ENCODE measurements at regions not wholly inside any gene's neighbourhood (a gene's known extent, or its start where the extent isn't known, plus 50 kb on each side); places are given as distances from the start of the nearest gene placed in this dataset.

DNA sequence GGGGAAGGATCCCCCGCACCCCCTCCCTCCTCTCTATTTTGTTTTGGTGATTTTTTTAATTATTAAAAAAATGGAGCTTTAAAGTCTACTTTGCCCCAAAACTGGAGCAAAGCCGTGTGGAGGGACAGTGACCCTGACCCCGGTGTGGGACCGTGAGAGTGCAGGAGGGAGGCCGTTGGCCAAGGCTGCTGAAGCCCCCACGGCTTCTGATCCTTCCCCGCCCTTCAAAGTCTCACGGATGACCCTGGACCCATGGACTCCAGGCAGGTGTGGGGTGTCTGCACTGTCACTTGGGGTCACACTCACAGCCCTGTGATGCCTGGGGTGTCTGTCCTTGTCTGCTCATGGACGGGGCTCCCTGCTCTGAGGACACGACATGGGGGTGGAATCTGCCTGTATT is 133.3 kb downstream of the CPZ start:
- no peaks in the 10 kb centered on the region for H3K9me3 ChIP-seq (replicated peaks; ENCODE audit: control insufficient read depth, insufficient read depth, low read length)
- DNase-seq (ENCODE audit: low read depth, low spot score) (no peak), FAIRE-seq (no peak)
- no peaks in the 10 kb centered on the region for H3K79me2 ChIP-seq (ENCODE audit: control insufficient read depth, insufficient read depth, low read length)
- no peaks in the 10 kb centered on the region for H3K27me3 ChIP-seq (ENCODE audit: control insufficient read depth in 2 of 2, insufficient read depth in 2 of 2, low read length in 2 of 2)
- H3K36me3 ChIP-seq (ENCODE audit: control insufficient read depth in 2 of 2, extremely low read depth in 1 of 2, insufficient read depth in 2 of 2, low read length in 2 of 2) = no peaks in the 10 kb centered on the region
- no peak overlapping the region for H3K4me2 ChIP-seq (ENCODE audit: insufficient read depth, low read length)
- CTCF ChIA-PET = no interaction called here
- BruUV-seq (replicated peaks) = no TSS peak
- H2AFZ ChIP-seq (ENCODE audit: low read depth, low read length) = no peak overlapping the region
- no peak overlapping the region for H3K9ac ChIP-seq (replicated peaks; ENCODE audit: extremely low read depth, insufficient read depth, low read length)
- POLR2A ChIA-PET = no interaction called here
- no peak overlapping the region for H3K4me3 ChIP-seq (replicated peaks in 1 of 3; ENCODE audit: insufficient read depth in 1 of 3, low read depth in 1 of 3, low read length in 3 of 3)
- H3K9me1 ChIP-seq (replicated peaks; ENCODE audit: control insufficient read depth, extremely low read depth, insufficient read depth, low read length) = no peaks in the 10 kb centered on the region
- intact Hi-C loops (cut with micrococcal nuclease) = no loop called here
- no peak overlapping the region for H3K27ac ChIP-seq (ENCODE audit: insufficient read depth, low read depth, low read length)
- TF ChIP-seq GATA2 (IDR thresholded peaks at IDR 0.05; ENCODE audit: insufficient read depth, insufficient read length, low read depth, low read length) (no peak), JUN (IDR thresholded peaks at IDR 0.05; ENCODE audit: borderline replicate concordance, insufficient read depth, insufficient read length, low read depth) (no peak), POLR2A (IDR thresholded peaks at IDR 0.05; ENCODE audit: low read depth, low read length) (no peak), POLR2AphosphoS5 (IDR thresholded peaks at IDR 0.05; ENCODE audit: insufficient read depth, low read depth, low read length) (no peak)
- no peaks in the 10 kb centered on the region for H4K20me1 ChIP-seq (replicated peaks; ENCODE audit: control insufficient read depth, extremely low read depth, insufficient read depth, low read length)
- dilution Hi-C loops (cut with MboI; ENCODE audit: extremely low pct_ligation_motif_present, low sequenced_read_pairs) = no loop called here
- H3K4me1 ChIP-seq (ENCODE audit: control insufficient read depth, extremely low read depth, insufficient read depth, low read length) = no peaks in the 10 kb centered on the region

DNA sequence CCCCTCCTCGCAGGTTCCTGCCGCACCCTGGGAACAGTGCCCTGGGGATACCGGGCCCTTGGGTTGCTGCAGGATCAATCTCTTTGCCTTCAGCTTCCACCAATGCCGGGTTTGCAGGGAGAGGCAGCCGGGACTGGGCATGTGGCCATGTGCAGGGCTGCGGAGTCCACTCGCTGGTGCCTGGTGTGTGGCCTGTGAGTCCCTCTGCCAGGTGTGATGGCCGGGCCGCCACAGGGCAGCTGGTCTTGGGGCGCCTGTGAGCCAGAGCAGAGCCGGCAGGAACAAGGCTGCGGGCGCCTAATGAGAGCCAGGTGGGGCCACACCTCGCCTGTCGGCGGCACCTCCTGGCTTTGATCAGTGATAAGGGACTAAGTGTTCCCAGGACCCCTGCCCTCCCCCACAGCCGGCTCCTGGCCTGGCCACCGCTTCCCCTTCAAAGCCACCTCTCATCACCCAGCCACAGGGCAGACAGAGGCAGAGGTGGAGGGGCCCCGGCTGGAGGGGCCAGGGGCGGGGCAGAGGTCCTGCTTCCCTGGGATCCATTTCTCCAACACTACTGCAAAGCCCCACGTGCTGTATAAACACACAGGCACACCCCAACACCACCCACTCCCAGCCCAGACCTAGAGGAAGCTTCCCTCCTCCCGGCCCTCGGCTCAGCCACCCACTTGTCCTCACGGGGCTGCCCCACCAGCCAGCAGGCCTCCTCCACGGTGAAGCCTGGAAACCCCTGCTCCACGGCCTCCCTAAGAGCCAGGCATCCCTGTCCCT is 132.7 kb downstream of the CPZ start:
- Histone ChIP-seq H3K9me3 (replicated peaks; ENCODE audit: control insufficient read depth, insufficient read depth, low read length) (no peaks in the 10 kb centered on the region), H3K36me3 (ENCODE audit: control insufficient read depth in 2 of 2, extremely low read depth in 1 of 2, insufficient read depth in 2 of 2, low read length in 2 of 2) (no peaks in the 10 kb centered on the region), H3K4me1 (ENCODE audit: control insufficient read depth, extremely low read depth, insufficient read depth, low read length) (no peaks in the 10 kb centered on the region), H3K27me3 (ENCODE audit: control insufficient read depth in 2 of 2, insufficient read depth in 2 of 2, low read length in 2 of 2) (no peaks in the 10 kb centered on the region), H3K4me3 (replicated peaks in 1 of 3; ENCODE audit: insufficient read depth in 1 of 3, low read depth in 1 of 3, low read length in 3 of 3) (no peak overlapping the region), H3K79me2 (ENCODE audit: control insufficient read depth, insufficient read depth, low read length) (no peaks in the 10 kb centered on the region), H3K9ac (replicated peaks; ENCODE audit: extremely low read depth, insufficient read depth, low read length) (no peak overlapping the region), H3K4me2 (ENCODE audit: insufficient read depth, low read length) (no peak overlapping the region), H3K9me1 (replicated peaks; ENCODE audit: control insufficient read depth, extremely low read depth, insufficient read depth, low read length) (no peaks in the 10 kb centered on the region), H2AFZ (ENCODE audit: low read depth, low read length) (no peak overlapping the region), H4K20me1 (replicated peaks; ENCODE audit: control insufficient read depth, extremely low read depth, insufficient read depth, low read length) (no peaks in the 10 kb centered on the region), H3K27ac (ENCODE audit: insufficient read depth, low read depth, low read length) (no peak overlapping the region)
- DNase-seq (ENCODE audit: low read depth, low spot score) (no peak), FAIRE-seq (no peak)
- no TSS peak for BruUV-seq (replicated peaks)
- POLR2A ChIA-PET = no interaction called here
- dilution Hi-C loops (cut with MboI; ENCODE audit: extremely low pct_ligation_motif_present, low sequenced_read_pairs) (no loop called here), intact Hi-C loops (cut with micrococcal nuclease) (no loop called here)
- CTCF ChIA-PET = no interaction called here
- TF ChIP-seq, protein P1, sequence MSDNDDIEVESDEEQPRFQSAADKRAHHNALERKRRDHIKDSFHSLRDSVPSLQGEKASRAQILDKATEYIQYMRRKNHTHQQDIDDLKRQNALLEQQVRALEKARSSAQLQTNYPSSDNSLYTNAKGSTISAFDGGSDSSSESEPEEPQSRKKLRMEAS (IDR thresholded peaks at IDR 0.05; ENCODE audit: insufficient read depth, insufficient read length) = no peak
- TF ChIP-seq POLR2AphosphoS5 (IDR thresholded peaks at IDR 0.05; ENCODE audit: insufficient read depth, low read depth, low read length) (no peak), EZH2 (IDR thresholded peaks at IDR 0.05; ENCODE audit: borderline replicate concordance, low read depth, low read length, severe bottlenecking) (no peak), MYC (IDR thresholded peaks at IDR 0.05; ENCODE audit: low read depth, low read length) (no peak), POLR2A (IDR thresholded peaks at IDR 0.05; ENCODE audit: low read depth, low read length) (no peak), JUN (IDR thresholded peaks at IDR 0.05; ENCODE audit: borderline replicate concordance, insufficient read depth, insufficient read length, low read depth) (no peak), GATA2 (IDR thresholded peaks at IDR 0.05; ENCODE audit: insufficient read depth, insufficient read length, low read depth, low read length) (no peak), FOS (IDR thresholded peaks at IDR 0.05; ENCODE audit: borderline replicate concordance, insufficient read depth, low read length) (no peak)
- TF ChIP-seq, protein P2, sequence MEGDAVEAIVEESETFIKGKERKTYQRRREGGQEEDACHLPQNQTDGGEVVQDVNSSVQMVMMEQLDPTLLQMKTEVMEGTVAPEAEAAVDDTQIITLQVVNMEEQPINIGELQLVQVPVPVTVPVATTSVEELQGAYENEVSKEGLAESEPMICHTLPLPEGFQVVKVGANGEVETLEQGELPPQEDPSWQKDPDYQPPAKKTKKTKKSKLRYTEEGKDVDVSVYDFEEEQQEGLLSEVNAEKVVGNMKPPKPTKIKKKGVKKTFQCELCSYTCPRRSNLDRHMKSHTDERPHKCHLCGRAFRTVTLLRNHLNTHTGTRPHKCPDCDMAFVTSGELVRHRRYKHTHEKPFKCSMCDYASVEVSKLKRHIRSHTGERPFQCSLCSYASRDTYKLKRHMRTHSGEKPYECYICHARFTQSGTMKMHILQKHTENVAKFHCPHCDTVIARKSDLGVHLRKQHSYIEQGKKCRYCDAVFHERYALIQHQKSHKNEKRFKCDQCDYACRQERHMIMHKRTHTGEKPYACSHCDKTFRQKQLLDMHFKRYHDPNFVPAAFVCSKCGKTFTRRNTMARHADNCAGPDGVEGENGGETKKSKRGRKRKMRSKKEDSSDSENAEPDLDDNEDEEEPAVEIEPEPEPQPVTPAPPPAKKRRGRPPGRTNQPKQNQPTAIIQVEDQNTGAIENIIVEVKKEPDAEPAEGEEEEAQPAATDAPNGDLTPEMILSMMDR (IDR thresholded peaks at IDR 0.05; ENCODE audit: extremely low read depth in 1 of 2, insufficient read depth in 1 of 2, low read depth in 1 of 2, low read length in 2 of 2) = no peak
